Left kidney (tissue), 1 donor: ENCODE measurements at regions not wholly inside any gene's neighbourhood (a gene's known extent, or its start where the extent isn't known, plus 50 kb on each side); places are given as distances from the start of the nearest gene placed in this dataset.
"Not testable (repeated sequence)": the region's sequence is repeated elsewhere in the genome, so short reads cannot be mapped to it uniquely, and the experiment has no call there.

Source experiments
- DNase-seq: peaks from one replicate; pipeline ENCODE4 v3.0.0-alpha.2; 2013

DNA sequence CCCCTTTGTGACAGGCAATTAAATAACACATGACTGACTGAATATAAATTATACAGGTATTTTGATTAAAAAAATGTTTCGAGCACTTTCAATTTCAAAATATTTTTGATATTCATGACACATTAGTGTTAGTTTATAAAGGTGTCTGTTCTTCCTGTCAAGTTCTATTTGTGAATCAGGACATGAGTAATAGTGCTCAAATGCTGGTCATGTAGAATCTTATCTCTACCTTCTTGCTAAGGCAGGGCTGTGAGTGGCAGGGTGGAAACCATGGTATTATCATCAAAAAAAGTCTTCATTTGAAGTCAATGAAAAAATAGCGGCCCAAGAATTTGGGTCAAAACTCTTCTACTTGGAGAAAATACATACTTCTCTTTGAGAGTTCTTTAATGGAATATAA is 250.2 kb downstream of the DACT1 start:
- no peak for DNase-seq

DNA sequence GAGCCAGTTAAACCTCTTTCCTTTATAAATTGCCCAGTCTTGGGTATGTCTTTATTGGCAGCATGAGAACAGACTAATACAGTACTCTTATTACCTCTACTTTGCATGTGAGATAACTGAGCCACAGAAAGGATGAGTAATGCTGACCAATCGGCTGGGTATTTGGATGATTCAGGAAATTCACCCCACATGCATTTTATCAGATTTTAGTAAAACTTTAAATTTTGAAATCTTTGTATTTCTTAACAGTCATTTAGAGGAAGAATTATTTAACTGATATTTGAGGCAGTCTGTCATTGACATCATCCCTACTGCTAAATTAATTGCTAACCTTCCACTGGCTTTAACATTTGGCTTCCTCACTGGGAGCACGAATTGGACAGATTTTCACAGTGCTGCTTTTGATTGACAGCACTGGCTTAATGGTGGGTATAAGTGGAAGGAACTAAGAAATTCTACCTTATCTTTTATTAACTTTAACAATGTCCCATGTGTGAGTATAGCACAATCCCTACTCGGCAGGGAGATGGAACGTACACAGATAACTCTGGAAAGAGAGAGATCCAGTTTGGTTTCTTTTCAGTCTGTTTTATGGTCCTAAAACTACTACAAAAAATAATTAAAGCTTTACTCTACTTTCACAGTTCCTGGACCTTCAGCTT is 261.0 kb downstream of the DACT1 start:
- no peak for DNase-seq

DNA sequence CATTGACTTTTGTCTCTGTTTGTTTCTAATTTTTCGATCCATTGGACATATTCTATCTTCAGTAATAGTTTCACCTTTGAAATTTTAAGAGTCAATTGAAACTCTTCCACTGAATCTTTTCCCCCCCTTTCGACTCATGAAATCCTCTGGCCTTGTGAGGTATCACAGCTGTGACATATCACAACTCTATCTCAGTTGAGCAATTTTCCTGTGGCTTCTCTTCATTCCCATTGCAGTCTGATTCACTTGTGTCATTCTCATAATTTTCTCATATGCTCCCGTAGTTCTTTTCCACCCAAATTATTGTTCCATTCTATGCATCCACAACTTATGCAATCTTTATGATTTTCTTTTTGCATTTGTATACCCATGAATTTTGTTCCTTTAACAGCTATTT is 261.6 kb downstream of the DACT1 start:
- DNase-seq = no peak

DNA sequence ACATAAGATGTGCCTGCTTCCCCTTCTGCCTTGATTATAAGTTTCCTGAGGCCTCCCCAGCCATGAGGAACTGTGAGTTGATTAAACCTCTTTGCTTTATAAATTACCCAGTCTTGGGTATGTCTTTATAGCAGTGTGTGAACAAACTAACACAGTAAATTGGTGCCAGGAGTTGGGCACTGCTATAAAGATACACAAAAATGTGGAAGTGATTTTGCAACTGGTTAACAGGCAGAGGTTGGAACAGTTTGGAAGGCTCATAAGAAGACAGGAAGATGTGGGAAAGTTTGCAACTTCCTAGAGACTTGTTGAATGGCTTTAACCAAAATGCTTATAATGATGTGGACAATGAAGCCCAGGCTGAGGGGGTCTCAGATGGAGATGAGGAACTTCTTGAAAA is 264.1 kb downstream of the DACT1 start:
- no peak for DNase-seq

DNA sequence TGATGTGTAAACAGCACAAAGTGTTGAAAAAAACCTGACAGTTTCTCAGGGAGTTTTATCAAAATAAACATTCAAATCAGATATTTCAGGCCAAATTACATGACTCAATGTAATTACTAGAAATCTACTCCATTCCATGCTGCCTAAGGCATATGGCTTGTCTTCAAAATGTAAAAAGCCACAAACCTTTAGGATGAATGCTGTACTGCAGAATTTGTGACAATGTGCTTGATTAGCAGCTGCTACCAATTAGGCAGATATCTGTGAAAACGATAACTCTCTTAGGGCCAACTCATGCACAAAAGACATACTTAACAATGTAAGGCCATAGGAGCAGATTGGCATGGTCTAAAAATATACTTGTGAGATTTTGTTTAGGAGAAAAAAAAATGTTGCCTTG is 267.0 kb downstream of the DACT1 start:
- no peak for DNase-seq

DNA sequence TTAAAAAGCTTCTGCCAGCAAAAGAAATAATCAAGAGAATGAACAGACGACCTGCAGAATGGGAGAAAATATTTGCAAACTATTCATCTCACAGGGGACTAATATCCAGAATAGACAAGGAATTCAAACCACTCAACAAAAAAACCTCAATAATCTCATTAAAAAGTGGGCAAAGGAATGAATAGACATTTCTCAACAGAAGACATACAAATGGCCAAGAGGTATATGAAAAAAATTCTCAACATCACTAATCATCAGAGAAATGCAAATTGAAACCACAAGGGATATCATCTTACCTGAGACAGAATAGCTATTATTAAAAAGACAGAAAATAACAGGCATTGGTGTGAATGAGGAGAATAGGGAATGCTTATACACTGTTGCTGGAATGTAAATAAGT is 270.0 kb downstream of the DACT1 start:
- DNase-seq = no peak

DNA sequence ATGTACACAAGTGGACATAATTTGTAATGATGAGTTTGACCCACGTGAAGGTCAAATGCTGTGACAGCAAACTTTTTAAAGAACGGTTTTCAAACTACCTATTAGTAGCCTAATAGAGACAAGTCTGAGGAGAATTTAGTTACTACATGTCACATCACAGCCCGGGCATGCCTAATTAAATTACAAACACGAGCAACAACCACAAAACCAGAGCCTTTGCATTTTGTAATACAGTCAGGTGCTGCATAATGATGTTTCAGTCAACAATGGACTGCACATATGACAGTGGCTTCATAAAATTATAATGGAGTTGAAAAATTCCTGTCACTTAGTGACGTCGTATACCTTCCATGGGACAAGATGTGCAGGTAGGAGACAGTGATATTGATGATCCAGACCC is 274.5 kb downstream of the DACT1 start:
- DNase-seq = no peak

DNA sequence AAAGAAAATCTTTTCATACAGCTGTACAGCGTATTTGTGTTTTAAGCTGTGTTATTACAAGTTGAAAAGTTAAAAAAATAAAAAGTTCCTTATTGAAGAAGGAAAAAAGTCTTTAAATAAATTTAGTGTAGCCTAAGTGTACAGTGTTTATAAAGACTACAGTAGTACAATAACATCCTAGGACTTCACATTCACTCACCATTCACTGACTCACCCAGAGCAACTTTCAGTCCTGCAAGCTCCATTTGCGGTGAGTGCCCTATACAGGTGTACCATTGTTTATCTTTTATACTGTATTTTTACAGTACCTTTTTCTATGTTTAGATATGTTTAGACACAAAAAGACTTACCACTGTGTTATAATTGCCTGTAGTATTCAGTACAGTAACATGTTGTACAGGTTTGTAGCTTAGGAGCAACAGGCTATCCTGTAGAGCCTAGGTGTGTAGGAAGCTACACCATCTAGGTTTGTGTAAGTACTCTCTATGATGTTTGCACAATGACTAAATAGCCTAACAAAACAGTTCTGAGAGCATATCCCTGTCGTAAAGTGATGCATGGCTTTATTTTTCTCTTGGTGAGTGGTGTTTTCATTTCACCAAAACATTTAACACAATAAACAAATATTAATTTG is 275.2 kb downstream of the DACT1 start:
- no peak for DNase-seq

DNA sequence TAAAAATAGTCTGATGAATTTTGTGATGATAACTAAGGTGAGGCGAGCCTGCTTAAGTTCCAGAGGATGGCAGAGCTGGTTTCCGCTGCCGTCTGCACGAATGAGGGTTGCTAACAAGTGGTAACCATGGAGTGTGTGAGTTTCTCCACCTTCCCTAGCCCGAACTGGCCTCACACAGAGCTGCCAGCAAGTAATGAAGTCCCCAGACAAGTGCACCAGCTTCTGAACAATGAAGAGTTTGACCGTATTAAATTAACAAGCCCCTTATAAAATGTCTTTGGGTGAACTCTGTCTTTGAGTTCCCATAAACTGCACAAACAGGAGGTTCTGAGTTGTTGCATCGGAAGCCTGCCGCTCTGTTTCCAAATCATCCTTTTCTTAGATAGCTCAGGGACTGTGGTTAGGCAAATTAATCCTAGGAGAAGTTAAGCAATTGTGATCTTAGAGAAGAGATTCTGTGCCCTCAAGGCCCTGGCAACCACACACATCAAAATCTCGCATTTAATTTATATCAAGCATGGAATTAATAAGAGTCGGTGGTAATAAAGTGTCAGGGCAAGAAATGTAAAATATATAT is 274.1 kb upstream of the DAAM1 start:
- no peak for DNase-seq

DNA sequence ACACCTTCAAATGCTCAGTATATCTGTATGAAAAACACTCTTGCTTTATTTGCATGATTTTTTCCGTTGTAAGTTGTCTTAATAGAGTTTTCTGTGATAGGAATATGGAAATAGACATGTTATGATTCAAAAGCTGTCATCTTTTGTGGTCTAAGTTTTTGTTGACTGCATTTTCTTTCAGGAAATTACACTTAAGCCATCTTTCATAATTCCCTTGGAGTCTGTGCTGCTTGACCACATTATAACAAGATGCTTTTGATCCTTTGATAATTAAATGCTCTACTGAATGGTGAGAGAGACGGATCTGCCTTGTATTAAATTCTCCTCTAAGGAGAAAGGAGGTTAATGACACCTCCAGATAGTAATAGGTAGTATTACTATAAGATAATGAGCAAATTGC is 272.8 kb upstream of the DAAM1 start:
- no peak for DNase-seq

DNA sequence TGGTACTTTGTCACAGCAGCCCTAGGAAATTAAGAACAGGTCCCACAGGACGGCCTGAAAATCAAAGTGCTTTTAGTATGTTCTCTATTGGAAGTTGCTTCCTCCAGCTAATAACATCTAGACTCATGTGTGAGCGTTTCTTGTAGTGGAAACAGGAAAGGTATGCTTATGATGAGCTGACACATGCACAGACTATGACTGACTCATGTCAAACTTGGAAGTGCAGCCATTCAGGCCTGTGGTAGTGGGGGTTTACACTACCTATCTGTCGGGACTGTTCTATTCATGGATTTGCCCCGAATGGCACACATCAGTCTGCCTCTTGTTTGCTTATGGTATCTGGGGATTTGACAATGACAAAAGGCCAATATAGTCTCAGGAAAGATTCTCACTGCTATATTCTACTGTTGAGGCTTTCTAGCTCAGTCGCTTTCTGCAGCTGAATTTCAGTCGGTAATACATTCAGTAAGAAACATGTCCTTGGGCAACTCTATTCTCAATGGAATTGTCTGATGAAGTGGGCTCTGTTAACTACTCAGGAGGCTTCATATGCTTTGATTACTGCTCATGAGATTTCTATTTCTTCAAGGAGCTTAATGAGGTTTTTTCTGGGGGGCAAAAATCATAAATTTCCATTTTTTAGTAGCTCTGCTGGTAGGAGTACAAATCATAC is 270.3 kb upstream of the DAAM1 start:
- DNase-seq = no peak

DNA sequence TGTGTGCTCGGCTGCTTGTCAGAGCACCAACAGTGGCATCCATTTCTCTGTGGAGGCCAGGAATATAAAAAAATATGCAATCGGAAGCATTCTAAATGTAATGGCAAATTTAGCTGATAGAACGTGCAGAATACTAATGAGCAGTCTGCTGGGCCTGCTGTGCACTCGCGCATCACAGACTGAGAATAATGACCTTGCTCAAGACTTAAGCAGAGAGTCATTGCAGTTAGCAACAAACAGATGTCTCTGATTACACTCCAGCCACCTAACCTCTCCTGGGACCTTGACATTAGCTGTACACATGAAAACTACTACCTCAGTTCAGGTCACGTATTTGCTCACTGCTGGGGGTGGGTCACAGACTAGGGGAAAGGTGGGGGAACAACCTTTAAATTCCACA is 269.2 kb upstream of the DAAM1 start:
- peak; percentile 27 for DNase-seq

DNA sequence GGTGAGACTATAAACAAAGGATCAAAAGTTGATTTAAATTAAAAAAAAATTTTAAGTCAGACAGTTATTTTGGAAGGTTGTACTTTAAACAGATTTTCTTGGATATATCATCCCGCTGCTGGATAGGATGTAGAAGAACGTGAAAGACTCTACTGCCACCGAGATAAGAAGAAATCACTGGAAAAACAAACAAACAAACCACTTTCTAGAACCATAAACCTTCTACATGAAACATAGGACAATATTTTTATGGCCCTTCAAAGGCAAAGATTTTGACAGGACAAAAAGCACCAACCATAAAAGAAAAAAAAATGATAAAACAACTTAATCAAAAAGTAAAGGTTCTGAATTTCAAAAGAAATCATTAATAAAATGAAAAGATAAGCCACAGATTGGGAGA is 268.2 kb upstream of the DAAM1 start:
- no peak for DNase-seq

DNA sequence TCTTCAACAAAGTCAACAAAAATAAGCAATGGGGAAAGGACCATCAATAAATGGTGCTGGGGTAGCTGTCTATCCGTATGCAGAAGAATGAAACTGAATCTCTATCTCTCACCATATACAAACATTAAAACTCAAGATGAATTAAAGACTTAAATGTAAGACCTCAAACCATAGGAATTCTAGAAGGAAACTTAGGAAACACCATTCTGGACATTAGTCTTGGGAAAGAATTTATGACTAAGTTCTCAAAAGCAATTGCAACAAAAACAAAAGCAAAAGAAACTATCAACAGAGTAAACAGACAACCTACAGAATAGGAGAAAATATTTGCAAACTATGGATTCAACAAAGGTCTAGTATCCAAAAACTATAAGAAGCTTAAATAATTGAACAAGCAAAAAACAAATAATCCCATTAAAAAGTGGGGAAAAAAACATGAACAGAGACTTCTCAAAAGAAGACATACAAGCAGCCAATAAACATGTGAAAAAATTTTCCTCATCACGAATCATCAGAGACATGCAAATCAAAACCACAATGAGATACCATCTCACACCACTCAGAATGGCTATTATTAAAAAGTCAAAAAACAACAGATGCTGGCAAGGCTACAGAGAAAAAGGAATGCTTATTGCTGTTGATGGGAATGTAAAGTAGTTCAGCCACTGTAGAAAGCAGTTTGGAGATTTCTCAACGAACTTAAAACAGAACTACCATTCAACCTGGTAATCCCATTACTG is 266.1 kb upstream of the DAAM1 start:
- DNase-seq = not testable (repeated sequence)

DNA sequence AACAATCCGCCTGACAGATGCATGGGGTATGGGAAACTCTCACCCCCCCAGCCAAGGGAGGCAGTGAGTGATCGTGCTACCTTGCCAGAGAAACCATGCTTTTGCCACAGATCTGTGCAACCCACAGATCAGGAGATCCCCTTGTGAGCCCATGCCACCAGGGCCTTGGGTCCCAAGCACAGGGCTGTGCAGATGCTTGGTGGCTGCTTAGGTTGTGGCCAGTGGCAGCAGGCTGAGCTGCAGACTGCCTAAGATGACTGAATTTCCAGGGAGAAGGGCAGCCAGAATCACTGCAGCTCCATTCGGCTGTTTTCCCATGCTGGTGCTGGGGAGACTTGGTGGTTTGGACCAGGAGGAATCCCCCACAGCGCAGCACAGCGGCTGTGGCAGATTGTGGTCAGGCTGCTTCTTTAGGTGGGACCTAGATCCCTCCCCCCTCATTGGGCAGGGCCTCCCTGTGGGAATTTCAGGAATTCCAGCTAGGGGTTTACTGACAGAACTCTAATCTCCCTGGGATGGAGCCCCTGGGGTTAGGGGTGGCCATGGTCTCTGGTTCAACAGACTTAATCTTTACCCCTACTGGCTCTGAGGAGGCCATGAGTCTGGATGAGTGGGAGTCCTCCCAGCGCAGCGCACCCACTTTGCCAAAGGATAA is 264.6 kb upstream of the DAAM1 start:
- no peak for DNase-seq

DNA sequence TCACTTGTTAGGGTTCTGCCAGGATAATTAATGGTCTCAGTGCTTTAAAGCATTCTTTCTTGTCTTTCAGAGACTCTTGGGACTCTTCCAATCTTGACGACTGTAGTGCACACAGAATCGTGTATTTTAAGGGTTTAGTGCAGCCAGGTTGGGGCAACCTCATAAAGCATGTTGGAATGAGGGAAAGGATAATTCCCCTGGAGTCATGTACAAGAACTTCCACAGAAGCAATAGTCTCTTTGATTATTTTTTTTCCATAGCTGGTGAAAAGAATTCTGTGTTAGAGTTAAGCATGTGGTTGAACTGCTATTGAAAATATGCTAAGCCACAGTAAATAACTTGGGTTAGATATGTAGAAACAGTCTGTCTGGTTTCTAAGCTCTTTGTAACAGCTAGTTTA is 246.8 kb upstream of the DAAM1 start:
- DNase-seq = peak; percentile 29

DNA sequence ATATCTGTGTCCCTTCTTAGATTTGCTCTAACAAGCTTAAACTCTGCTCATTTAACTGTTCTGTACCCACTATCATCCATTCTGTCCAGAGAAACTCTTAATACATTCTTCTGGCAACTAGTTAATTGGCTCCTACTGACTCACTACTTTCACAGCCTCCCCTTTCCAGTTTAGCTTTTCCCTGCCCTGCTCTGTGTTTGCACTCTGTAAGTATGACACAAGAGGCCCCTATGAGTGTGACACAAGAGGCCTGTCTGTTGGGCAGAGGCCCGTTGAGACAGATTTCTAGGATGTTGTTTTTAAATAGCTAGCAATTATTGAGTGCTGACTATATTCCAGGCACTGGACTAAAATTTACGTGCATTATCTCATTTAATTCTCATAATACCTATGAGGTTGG is 246.0 kb upstream of the DAAM1 start:
- no peak for DNase-seq

DNA sequence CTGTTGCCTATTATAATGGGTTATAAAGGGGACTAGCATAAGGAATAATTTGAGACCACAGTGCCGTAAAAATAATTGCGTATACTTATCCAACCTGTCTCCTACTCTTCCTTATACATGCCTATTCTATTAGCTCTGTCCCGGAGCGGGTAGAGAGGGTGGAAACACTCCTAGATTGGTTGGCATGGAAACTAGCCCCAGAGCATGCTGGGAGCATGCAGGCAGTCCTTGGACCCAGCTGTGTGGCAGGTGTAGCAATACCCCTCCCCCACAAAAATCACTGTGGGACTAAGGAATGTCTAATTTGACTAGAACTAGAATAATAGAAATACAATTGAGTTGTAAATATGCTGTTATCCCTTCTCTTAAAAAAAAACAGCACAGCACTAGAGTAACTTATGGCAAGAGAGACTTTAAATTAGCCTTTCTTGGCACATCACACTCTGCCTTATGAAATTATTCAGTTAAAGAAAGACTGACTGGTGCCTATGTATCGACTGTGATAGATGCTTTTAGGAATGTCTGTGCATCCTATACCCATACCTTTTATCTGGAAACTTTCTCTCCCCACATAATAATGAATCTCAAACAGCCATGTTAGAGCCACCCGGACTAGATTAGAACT is 244.0 kb upstream of the DAAM1 start:
- no peak for DNase-seq

DNA sequence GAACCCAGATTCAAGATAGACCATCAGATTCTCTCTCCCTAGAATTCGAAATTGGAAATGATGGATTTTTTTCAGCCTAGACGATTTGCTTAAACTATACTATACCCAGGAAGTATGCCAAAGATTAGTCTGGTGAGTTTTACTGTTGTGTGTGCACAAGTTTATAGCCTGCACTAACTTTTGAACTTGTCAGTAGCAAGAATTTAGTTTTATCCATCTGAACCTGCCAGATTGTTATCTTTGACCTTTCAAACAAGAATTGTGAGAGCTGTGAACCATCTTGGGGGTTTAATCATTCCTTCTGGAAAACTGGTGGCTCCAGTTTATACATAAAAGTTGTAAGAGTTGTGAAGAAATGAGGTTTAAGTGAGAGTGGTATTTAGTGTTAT is 243.5 kb upstream of the DAAM1 start:
- DNase-seq = no peak

DNA sequence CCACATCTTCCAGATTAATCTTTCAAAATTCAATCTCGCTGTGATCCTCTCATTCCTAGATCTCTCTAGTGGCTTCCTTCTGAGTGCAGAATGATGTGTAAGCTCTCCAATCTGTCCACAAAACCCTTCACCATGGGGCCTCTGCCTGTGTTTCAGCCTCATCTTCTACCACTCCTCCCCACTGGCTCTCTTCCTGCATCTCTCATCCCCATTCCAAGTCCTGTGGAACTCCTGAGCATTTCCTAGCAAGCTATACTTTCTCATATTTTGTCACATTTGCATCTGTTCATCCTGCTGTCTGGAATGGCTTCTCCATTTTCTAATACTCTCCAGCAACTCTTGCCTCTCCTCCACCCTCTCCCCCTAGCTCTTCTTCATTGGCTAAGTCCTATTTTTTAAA is 242.0 kb upstream of the DAAM1 start:
- DNase-seq = no peak

DNA sequence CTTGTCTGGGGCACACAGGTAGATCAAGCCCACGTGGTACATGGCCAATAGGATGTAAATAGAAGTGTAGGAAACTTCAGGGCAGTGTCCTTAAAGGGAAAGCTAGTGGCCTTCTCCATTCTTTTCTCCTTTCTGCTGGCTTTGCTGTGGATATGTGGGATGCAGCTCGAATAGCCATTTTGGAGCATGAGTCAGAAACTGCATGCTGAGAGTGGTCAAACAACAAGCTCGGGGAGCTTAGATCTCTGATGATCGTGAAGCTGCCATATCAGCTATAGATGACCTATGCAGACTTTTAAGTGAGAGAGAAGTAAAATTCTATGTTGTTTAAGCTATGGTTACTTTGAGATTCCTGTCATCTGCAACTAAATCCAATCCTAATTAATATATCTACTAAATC is 241.3 kb upstream of the DAAM1 start:
- no peak for DNase-seq
